ENCODE measurements at regions not wholly inside any gene's neighbourhood (a gene's known extent, or its start where the extent isn't known, plus 50 kb on each side); places are given as distances from the start of the nearest gene placed in this dataset.

DNA sequence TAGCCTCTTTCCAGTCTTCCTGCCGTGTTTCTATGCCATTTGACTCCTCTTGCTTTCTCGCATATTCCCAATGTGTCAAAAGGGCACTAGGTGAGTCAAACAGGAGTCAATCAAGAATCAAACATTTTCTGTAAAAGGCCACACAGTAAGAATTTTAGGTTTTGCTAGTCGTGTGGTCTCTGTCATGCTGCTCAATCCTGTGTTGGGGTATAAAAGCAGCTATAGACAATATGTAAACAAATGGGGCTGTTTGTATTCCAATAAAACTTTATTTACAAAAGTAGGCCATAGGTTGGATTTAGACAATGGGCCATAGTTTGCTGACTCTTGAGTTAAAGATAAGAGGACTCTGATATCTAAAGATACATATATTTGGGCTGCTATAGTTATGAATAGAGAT, 235.4 kb upstream of the BTBD3 start:
- TF ChIP-seq SMC3 (IDR thresholded peaks at IDR 0.05; ENCODE audit: low read depth, low read length) (no peak), CTCF (conservative IDR thresholded peaks at IDR 0.05; ENCODE audit: low read depth, low read length) (no peak), FOS (IDR thresholded peaks at IDR 0.05; ENCODE audit: low read depth, low read length) (no peak), RAD21 (IDR thresholded peaks at IDR 0.05; ENCODE audit: low read length) (no peak), RFX5 (IDR thresholded peaks at IDR 0.05; ENCODE audit: low read depth, low read length) (no peak), POLR2A (IDR thresholded peaks at IDR 0.05; ENCODE audit: low read depth, low read length) (no peak)
